ENCODE measurements at regions not wholly inside any gene's neighbourhood (a gene's known extent, or its start where the extent isn't known, plus 50 kb on each side); places are given as distances from the start of the nearest gene placed in this dataset.

GRCh38 chr11:127651888-127652221 is 651.3 kb upstream of the KIRREL3 start:
- Histone ChIP-seq H3K27ac (no peak overlapping the region), H3K4me3 (no peak overlapping the region), H3K9me3 (no peaks in the 10 kb centered on the region), H3K4me1 (no peaks in the 10 kb centered on the region), H3K4me2 (no peak overlapping the region)
- no peak for ATAC-seq
- TF ChIP-seq TP53 (CRISPR knock-in tag; IDR thresholded peaks at IDR 0.05) = no peak
- no peak for TF ChIP-seq ZNF302 (CRISPR knock-in tag; IDR thresholded peaks at IDR 0.05)
- TF ChIP-seq HEYL (CRISPR knock-in tag; IDR thresholded peaks at IDR 0.05) = no peak
- TF ChIP-seq ZC3H11A (IDR thresholded peaks at IDR 0.05) = no peak
- FAIRE-seq = no peak
- 0% methylated on average over 1 of the region's 1 CpG for WGBS (ENCODE audit: missing lambda C conversion rate)
- ChIA-PET POLR2A (no interaction called here), CTCF (no interaction called here)
- no peak for DNase-seq (ENCODE audit: low read depth in 1 of 2, low spot score in 1 of 2)

DNA sequence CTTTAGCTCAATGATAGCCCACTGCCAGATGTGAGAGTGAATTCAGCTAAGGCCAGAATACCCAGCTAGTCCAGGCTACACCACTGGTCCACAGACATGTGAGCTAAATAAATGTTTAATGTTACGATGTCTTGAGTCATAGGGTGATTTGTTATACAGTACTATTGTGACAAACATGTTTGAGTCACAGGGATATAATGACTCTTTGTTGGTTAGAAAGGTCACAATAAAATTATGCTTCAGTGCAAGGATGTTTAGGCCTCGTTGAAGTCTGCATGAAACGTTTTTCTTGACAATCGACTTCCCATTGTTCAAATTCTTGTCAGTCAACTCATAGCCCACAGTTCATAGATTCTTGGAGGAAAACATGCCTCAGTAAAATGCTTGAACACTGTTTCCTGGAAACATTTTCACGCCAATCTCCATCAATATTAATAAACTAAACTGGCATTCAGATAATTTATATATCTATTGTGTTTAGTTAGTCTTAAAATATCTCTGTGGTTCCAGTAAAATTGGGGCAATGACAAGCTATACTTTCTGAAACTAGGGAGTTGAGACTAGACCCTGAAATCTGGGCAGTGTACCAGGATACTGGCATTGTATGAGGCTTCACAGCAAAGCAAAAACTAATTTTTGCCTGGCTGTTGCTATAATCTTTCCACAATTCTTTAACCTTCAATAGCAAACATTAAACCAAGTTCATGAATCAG is 650.8 kb upstream of the KIRREL3 start:
- TF ChIP-seq ZSCAN20 (CRISPR knock-in tag; IDR thresholded peaks at IDR 0.05) (no peak), CBX8 (IDR thresholded peaks at IDR 0.05) (no peak), MAZ (IDR thresholded peaks at IDR 0.05; ENCODE audit: borderline replicate concordance, low read depth, low read length) (no peak), NFE2L2 (conservative IDR thresholded peaks at IDR 0.05; ENCODE audit: low read length) (no peak), HEYL (CRISPR knock-in tag; IDR thresholded peaks at IDR 0.05) (no peak)
- TF ChIP-seq, protein P1, sequence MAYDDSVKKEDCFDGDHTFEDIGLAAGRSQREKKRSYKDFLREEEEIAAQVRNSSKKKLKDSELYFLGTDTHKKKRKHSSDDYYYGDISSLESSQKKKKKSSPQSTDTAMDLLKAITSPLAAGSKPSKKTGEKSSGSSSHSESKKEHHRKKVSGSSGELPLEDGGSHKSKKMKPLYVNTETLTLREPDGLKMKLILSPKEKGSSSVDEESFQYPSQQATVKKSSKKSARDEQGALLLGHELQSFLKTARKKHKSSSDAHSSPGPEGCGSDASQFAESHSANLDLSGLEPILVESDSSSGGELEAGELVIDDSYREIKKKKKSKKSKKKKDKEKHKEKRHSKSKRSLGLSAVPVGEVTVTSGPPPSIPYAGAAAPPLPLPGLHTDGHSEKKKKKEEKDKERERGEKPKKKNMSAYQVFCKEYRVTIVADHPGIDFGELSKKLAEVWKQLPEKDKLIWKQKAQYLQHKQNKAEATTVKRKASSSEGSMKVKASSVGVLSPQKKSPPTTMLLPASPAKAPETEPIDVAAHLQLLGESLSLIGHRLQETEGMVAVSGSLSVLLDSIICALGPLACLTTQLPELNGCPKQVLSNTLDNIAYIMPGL (CRISPR knock-in tag; IDR thresholded peaks at IDR 0.05; ENCODE audit: borderline replicate concordance) = no peak
- ChIA-PET CTCF (no interaction called here), POLR2A (no interaction called here)
- DNase-seq (ENCODE audit: low read depth in 1 of 2, low spot score in 1 of 2) = no peak
- Histone ChIP-seq H3K4me3 (no peak overlapping the region), H3K27ac (no peak overlapping the region), H3K4me2 (no peak overlapping the region), H3K4me1 (no peaks in the 10 kb centered on the region), H3K9me3 (no peaks in the 10 kb centered on the region)
- 9% methylated on average over 5 of the region's 5 CpGs for WGBS (ENCODE audit: missing lambda C conversion rate)
- FAIRE-seq = no peak
- ATAC-seq = no peak

DNA sequence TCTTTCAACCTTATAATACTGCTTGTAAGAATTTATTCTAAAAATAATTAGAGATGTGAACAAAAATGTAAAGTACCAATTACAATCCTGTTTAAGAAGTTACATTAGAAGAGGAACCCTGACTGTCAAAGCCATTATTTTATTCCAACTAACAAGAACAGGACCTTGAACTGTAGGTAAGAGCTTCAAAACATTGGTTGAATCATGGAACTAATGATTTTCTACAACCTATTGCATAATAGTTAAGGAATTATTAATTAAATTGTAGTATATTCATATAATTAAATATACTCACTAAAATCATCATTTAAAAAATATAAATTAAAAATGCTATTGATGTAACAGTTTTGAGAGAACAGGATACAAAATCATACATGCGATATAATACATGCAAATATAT is 649.4 kb upstream of the KIRREL3 start:
- POLR2A ChIA-PET = no interaction called here
- Histone ChIP-seq H3K4me2 (no peak overlapping the region), H3K9me3 (no peaks in the 10 kb centered on the region), H3K4me3 (no peak overlapping the region), H3K4me1 (no peaks in the 10 kb centered on the region), H3K27ac (no peak overlapping the region)
- DNase-seq (ENCODE audit: low read depth in 1 of 2, low spot score in 1 of 2) = no peak
- 63% methylated on average over 1 of the region's 1 CpG for WGBS (ENCODE audit: missing lambda C conversion rate)
- FAIRE-seq = no peak
- ATAC-seq = no peak
- TF ChIP-seq MYC (IDR thresholded peaks at IDR 0.05; ENCODE audit: borderline replicate concordance, low read length) (no peak), HOXA7 (CRISPR knock-in tag; IDR thresholded peaks at IDR 0.05) (no peak), HDAC2 (IDR thresholded peaks at IDR 0.05) (no peak), USF2 (IDR thresholded peaks at IDR 0.05) (no peak), POLR2AphosphoS2 (conservative IDR thresholded peaks at IDR 0.05; ENCODE audit: low read length) (no peak), ZSCAN20 (CRISPR knock-in tag; IDR thresholded peaks at IDR 0.05) (no peak), TFCP2L1 (CRISPR knock-in tag; IDR thresholded peaks at IDR 0.05) (no peak), HOXB13 (CRISPR knock-in tag; IDR thresholded peaks at IDR 0.05; ENCODE audit: low read depth) (no peak), GATA3 (IDR thresholded peaks at IDR 0.05; ENCODE audit: borderline replicate concordance) (no peak), CHD2 (IDR thresholded peaks at IDR 0.05; ENCODE audit: low read length, partially characterized antibody) (no peak), ZC3H11A (IDR thresholded peaks at IDR 0.05) (no peak), NPAS2 (CRISPR knock-in tag; IDR thresholded peaks at IDR 0.05; ENCODE audit: borderline replicate concordance) (no peak)
- CTCF ChIA-PET = no interaction called here

DNA sequence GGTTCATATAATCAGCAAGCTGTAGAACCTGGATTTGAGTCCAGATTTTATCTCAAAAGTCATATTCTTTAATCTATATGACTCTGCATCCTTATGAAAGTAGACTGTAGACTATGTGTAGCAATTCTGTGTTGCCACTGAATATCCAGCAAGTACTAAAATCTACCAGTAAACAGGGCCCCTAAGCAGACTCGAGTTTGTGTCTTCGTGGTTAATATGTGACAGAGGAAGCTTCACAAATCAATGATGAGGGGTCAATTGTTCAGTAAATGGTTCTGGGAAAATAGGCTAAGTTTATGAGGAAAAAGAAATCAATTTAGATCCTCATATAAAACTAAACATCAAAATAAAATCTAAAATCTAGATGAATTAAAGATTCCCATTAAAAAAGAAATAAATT is 648.5 kb upstream of the KIRREL3 start:
- H3K9me3 ChIP-seq = no peaks in the 10 kb centered on the region
- TF ChIP-seq HOXA7 (CRISPR knock-in tag; IDR thresholded peaks at IDR 0.05) = no peak
- no peak for TF ChIP-seq HES2 (IDR thresholded peaks at IDR 0.05)
- no peak for TF ChIP-seq E2F6 (IDR thresholded peaks at IDR 0.05; ENCODE audit: borderline replicate concordance, low read depth)
- no peak for TF ChIP-seq KDM1A (IDR thresholded peaks at IDR 0.05; ENCODE audit: low read depth)
- no peak for TF ChIP-seq HOXB13 (CRISPR knock-in tag; IDR thresholded peaks at IDR 0.05; ENCODE audit: low read depth)
- TF ChIP-seq BCL3 (IDR thresholded peaks at IDR 0.05) = no peak
- TF ChIP-seq POLR2AphosphoS2 (conservative IDR thresholded peaks at IDR 0.05; ENCODE audit: low read length) = no peak
- 0% methylated on average over 2 of the region's 2 CpGs for WGBS (ENCODE audit: missing lambda C conversion rate)
- H3K4me3 ChIP-seq = no peak overlapping the region
- ATAC-seq = no peak
- DNase-seq (ENCODE audit: low read depth in 1 of 2, low spot score in 1 of 2) = no peak
- POLR2A ChIA-PET = no interaction called here
- no peak overlapping the region for H3K27ac ChIP-seq
- no peaks in the 10 kb centered on the region for H3K4me1 ChIP-seq
- CTCF ChIA-PET = no interaction called here
- H3K4me2 ChIP-seq = no peak overlapping the region
- no peak for FAIRE-seq
